Skeletal muscle satellite cell (primary cell): ENCODE measurements at regions not wholly inside any gene's neighbourhood (a gene's known extent, or its start where the extent isn't known, plus 50 kb on each side); places are given as distances from the start of the nearest gene placed in this dataset.
"Not testable (repeated sequence)": the region's sequence is repeated elsewhere in the genome, so short reads cannot be mapped to it uniquely, and the experiment has no call there.

Experiments
- H3K27me3 ChIP-seq: 2 replicates; pipeline ENCODE4 v1.7.0; 2013; ENCODE audit warnings: low read length; ENCODE audit not compliant: control insufficient read depth, insufficient read depth
- H3K36me3 ChIP-seq: 2 replicates; pipeline ENCODE4 v1.7.0; 2013; ENCODE audit warnings: mild to moderate bottlenecking, control low read depth, low read length; ENCODE audit not compliant: insufficient read depth
- H3K4me1 ChIP-seq: 2 replicates; pipeline ENCODE4 v1.7.0; 2013; ENCODE audit warnings: low read length; ENCODE audit not compliant: control insufficient read depth, insufficient read depth
- H3K4me2 ChIP-seq: 2 replicates; pipeline ENCODE4 v1.7.0; 2013; ENCODE audit warnings: mild to moderate bottlenecking, low read length
- H3K4me3 ChIP-seq: 2 replicates; pipeline ENCODE4 v1.7.0; 2013; ENCODE audit warnings: low read length
- H3K9ac ChIP-seq: 2 replicates; pipeline ENCODE4 v1.7.0; 2013; ENCODE audit warnings: mild to moderate bottlenecking, low read depth, low read length, moderate library complexity
- H3K9me3 ChIP-seq: replicated peaks from 2 replicates; pipeline ENCODE4 v1.7.0; 2013; ENCODE audit warnings: mild to moderate bottlenecking, control low read depth, low read length

GRCh38 chr3:56932866-56933265 is 127.6 kb upstream of the SPATA12 start:
- Histone ChIP-seq H3K9me3 (no peaks in the 10 kb centered on the region), H3K36me3 (no peaks in the 10 kb centered on the region), H3K9ac (no peak overlapping the region), H3K4me1 (peaks cover 4% of the 10 kb centered on the region), H3K4me3 (no peak overlapping the region), H3K4me2 (no peak overlapping the region), H3K27me3 (no peaks in the 10 kb centered on the region)

GRCh38 chr3:56931836-56932235 is 128.6 kb upstream of the SPATA12 start:
- H3K9me3 ChIP-seq, result no peaks in the 10 kb centered on the region

GRCh38 chr3:56930706-56931105 is 129.0 kb upstream of the ARHGEF3 start:
- no peaks in the 10 kb centered on the region for H3K9me3 ChIP-seq

More at GRCh38 chr3:56931836-56932235, 128.6 kb upstream of the SPATA12 start:
- H3K27me3 ChIP-seq, result no peaks in the 10 kb centered on the region
- H3K4me1 ChIP-seq, result peaks cover 7% of the 10 kb centered on the region
- no peaks in the 10 kb centered on the region for H3K36me3 ChIP-seq
- no peak overlapping the region for H3K4me3 ChIP-seq
- H3K9ac ChIP-seq, result no peak overlapping the region
- H3K4me2 ChIP-seq, result no peak overlapping the region

GRCh38 chr3:56929809-56930615 is 128.3 kb upstream of the ARHGEF3 start:
- H3K4me1 ChIP-seq, result peaks cover 10% of the 10 kb centered on the region
- no peak overlapping the region for H3K4me3 ChIP-seq
- H3K9ac ChIP-seq, result no peak overlapping the region
- no peaks in the 10 kb centered on the region for H3K27me3 ChIP-seq
- no peaks in the 10 kb centered on the region for H3K36me3 ChIP-seq
- H3K9me3 ChIP-seq, result no peaks in the 10 kb centered on the region
- H3K4me2 ChIP-seq, result no peak overlapping the region

More at GRCh38 chr3:56930706-56931105, 129.0 kb upstream of the ARHGEF3 start:
- Histone ChIP-seq H3K9ac (no peak overlapping the region), H3K4me1 (peaks cover 10% of the 10 kb centered on the region), H3K27me3 (no peaks in the 10 kb centered on the region), H3K4me3 (no peak overlapping the region), H3K4me2 (no peak overlapping the region), H3K36me3 (no peaks in the 10 kb centered on the region)

GRCh38 chr3:56928379-56929068 is 126.8 kb upstream of the ARHGEF3 start:
- Histone ChIP-seq H3K4me3 (no peak overlapping the region), H3K36me3 (no peaks in the 10 kb centered on the region), H3K4me2 (no peak overlapping the region), H3K9ac (no peak overlapping the region), H3K27me3 (no peaks in the 10 kb centered on the region), H3K4me1 (peaks cover 15% of the 10 kb centered on the region), H3K9me3 (no peaks in the 10 kb centered on the region)

GRCh38 chr3:56927855-56928254 is 126.1 kb upstream of the ARHGEF3 start:
- H3K36me3 ChIP-seq, result no peaks in the 10 kb centered on the region
- no peaks in the 10 kb centered on the region for H3K27me3 ChIP-seq
- H3K4me2 ChIP-seq, result no peak overlapping the region
- H3K9me3 ChIP-seq, result no peaks in the 10 kb centered on the region
- H3K4me3 ChIP-seq, result no peak overlapping the region
- no peak overlapping the region for H3K9ac ChIP-seq
- peaks cover 16% of the 10 kb centered on the region for H3K4me1 ChIP-seq

- Histone ChIP-seq H3K4me1 (peaks cover 16% of the 10 kb centered on the region), H3K4me2 (no peak overlapping the region), H3K27me3 (no peaks in the 10 kb centered on the region), H3K36me3 (no peaks in the 10 kb centered on the region), H3K9me3 (no peaks in the 10 kb centered on the region), H3K4me3 (no peak overlapping the region), H3K9ac (no peak overlapping the region)
Measured at GRCh38 chr3:56926947-56927282, 125.2 kb upstream of the ARHGEF3 start.

- no peak overlapping the region for H3K4me3 ChIP-seq
- no peaks in the 10 kb centered on the region for H3K36me3 ChIP-seq
- H3K4me1 ChIP-seq, result peaks cover 16% of the 10 kb centered on the region
- no peak overlapping the region for H3K9ac ChIP-seq
- H3K4me2 ChIP-seq, result no peak overlapping the region
- H3K27me3 ChIP-seq, result no peaks in the 10 kb centered on the region
- no peaks in the 10 kb centered on the region for H3K9me3 ChIP-seq
Measured at GRCh38 chr3:56926243-56926946, 124.6 kb upstream of the ARHGEF3 start.

- not testable (repeated sequence) for H3K9ac ChIP-seq, H3K4me2 ChIP-seq, H3K27me3 ChIP-seq, H3K36me3 ChIP-seq, H3K4me3 ChIP-seq, H3K9me3 ChIP-seq
- H3K4me1 ChIP-seq, result peaks cover 16% of the 10 kb centered on the region
Measured at GRCh38 chr3:56924700-56925099, 123.0 kb upstream of the ARHGEF3 start.

GRCh38 chr3:56923526-56924224 is 121.9 kb upstream of the ARHGEF3 start:
- Histone ChIP-seq H3K4me1 (peaks cover 16% of the 10 kb centered on the region), H3K4me3 (no peak overlapping the region), H3K9ac (no peak overlapping the region)

More at GRCh38 chr3:56923526-56924224, 121.9 kb upstream of the ARHGEF3 start:
- no peaks in the 10 kb centered on the region for H3K36me3 ChIP-seq
- H3K27me3 ChIP-seq, result no peaks in the 10 kb centered on the region
- peak overlapping the region; percentile 20 for H3K4me2 ChIP-seq
- no peaks in the 10 kb centered on the region for H3K9me3 ChIP-seq
